ENCODE measurements at regions not wholly inside any gene's neighbourhood (a gene's known extent, or its start where the extent isn't known, plus 50 kb on each side); places are given as distances from the start of the nearest gene placed in this dataset.
"Not testable (repeated sequence)": the region's sequence is repeated elsewhere in the genome, so short reads cannot be mapped to it uniquely, and the experiment has no call there.

GRCh38 chr3:24684506-24685023, 189.9 kb upstream of the THRB start:
- DNase-seq = no peak

GRCh38 chr3:24686808-24687207, 192.2 kb upstream of the THRB start:
- DNase-seq = no peak

- no peak for DNase-seq
Observed at GRCh38 chr3:24687671-24688070, 193.0 kb upstream of the THRB start.

- DNase-seq = no peak
Observed at GRCh38 chr3:24688446-24689148, 193.9 kb upstream of the THRB start.

- DNase-seq = no peak
Observed at GRCh38 chr3:24689353-24689752, 194.7 kb upstream of the THRB start.

DNA sequence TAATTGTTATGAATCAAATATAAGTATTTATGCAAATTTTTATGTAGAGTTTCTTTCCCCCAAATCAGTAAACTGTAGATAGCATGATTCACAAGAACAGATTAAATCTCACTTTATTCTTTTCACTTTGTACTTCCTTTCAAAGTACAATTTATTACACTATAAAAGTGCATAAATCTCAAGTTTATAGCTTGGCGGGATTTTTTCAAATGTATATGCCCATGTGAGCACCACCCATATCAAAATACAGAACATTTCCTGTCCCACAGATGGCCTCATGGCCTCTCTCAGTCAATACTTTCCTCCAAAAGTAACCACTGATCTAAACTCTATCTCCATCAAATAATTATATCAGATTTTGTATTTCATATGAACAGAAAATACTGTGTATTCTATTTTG, 196.1 kb upstream of the THRB start:
- no peak for DNase-seq

GRCh38 chr3:24699078-24699477, 204.4 kb upstream of the THRB start:
- DNase-seq = not testable (repeated sequence)

GRCh38 chr3:24704496-24704895, 209.8 kb upstream of the THRB start:
- DNase-seq = no peak

DNA sequence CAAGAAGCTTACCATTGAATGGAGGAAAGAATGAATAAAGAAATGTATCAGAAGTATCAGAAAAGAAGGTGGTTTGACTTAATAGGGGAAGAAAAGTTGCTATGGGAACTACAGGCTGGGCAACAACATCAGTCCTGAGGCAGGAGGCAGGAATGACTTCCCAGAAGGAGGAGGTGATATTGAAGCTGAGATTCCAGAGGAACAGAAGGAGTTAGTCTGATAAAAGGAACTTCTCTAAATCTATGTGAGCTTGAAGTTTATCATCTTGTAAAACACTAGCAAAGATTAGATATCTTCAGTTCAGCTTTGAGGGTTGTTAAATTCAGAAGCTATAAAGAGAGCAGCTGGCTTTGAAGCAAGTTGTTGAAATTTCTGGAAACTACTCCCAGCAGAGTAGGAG, 213.3 kb upstream of the THRB start:
- DNase-seq = no peak

- DNase-seq = no peak
Observed at GRCh38 chr3:24709956-24710355, 215.3 kb upstream of the THRB start.

DNA sequence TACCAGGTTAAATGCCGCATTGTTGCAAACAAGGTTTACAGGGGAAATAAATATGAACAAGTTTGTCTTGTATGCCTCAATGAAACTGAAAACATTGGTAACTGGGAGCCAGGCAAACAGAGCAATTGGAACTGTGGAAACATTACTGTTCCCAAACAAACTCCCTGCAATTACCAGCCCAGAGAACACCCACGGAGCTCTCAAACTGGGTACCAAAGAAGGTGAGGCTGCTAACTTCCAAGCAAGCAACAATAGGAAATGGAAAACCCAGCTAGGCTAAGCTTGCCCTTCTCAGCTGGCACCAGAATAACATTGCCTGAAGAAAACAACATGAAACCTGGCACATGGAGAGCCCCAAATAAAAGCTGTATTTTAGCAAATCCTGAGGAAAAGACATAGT, 218.9 kb upstream of the THRB start:
- DNase-seq = no peak

DNA sequence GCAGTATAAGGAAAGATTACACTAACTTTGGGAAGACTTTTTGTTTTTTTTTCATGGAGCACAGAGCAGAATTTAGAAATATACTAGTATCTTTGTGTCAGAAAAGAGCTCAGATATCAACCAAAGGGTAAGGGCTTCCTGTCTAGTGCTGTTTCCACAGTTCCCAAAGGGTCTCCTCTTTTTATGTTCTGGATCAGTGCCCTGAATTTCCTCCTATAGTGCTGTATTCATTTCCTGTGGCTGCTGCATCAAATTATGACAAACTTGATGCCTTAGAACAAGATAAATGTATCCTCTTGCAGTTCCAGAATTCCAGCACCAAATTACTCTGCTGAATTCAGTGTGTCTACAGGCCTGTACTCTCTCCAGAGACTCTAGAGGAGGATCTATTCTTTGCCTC, 219.8 kb upstream of the THRB start:
- DNase-seq = no peak

DNA sequence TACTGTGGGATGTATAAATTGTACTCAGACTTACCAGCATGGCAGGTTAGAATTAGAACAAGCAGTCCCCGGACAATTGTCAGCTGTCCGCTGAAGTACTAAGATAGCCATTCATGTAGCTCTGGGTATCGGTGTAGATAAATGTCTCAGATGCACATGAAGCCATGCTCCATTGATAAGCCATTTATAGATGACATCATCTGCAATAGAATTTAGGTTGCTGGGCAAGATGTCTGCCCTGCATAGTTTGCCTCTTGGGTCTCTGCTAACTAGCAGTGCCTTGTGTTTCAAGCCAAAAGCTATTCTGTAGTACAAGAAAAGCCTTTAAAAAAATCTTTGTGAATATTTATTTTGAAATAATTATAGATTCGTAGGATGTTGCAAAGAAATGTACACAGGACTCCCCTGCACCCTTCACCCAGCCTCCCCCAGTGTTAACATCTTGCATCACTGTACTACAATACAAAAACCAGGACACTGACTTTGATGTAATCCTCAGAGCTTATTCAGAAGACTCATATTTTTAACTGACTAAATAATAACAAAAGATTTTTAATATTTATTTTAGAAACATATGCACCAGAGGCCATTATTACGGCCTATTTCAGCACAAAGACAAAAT, 220.6 kb upstream of the THRB start:
- DNase-seq = no peak

DNA sequence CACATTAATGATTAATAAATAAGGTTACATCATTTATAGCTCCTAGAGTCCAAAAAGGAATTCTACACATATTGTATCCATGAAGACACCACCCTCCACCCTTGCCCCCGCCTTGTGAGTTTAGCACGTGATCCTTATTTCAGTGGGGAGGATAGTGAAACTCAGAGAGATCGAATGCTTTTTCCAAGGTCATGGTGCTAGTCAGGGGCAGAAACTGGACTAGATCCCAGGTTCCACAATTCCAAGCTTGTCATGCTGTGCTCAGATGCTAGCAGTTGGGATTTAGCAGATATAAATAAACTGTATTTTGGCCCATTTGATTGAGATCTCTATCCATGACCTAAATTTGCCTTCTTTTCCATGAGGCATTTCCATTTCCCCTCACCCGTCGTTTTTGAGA, 227.4 kb upstream of the THRB start:
- DNase-seq = no peak

DNA sequence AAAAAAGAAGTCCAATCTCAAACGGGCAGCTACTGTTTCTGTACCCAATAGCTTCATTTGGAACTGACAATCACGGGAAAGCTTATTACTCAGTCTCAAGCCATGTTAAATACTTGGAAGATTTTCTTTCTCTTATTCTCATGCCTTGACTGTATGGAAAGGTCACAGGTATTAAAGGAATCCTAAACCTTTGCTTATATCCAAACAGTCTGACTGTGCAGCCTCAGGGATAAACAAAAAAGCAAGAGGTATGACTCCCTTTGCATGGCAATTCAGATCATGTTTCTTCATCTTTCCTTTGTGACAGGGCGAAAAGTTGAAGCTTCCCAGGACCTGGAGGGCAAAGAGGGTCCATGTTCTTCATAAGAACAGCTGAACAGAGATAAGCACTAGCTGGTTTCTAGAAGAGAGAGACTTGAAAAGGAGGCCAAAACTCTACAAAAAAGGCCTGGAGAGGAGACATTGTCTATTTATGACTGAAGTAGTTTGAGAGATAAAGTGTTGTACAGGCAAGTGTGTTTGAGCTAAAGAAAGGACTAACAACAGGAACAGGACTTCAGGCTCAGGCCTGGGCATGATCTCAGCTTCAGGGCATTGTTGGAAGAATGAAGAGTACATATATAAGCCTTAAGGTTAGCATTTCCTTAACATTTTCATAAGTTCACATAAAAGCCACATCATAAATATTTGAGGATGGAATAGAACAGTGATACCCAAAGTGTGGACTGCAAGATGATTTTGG, 231.0 kb upstream of the THRB start:
- no peak for DNase-seq

- DNase-seq = no peak
Observed at GRCh38 chr3:24726423-24726822, 231.8 kb upstream of the THRB start.

DNA sequence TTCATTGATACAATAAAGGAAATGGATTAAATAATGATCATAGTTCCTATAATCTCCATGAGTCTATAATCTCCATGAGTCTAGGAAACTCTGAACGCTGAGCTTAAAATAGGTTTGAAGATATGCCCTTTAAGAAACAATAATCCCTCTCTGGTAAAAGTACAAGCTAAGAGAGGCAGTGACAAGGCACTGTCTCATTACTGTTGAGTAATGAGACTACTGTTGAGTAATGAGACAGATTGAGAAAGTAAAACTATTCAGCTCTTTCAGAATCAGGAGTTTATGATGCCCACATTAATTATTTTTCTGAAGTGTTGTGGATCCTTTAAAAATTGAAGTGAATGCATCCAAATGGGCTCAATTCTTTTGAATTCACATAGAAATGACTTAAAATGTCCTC, 235.5 kb upstream of the THRB start:
- DNase-seq = no peak

GRCh38 chr3:24734019-24734418, 239.4 kb upstream of the THRB start:
- DNase-seq = no peak

GRCh38 chr3:24736701-24737100, 242.1 kb upstream of the THRB start:
- DNase-seq = no peak

DNA sequence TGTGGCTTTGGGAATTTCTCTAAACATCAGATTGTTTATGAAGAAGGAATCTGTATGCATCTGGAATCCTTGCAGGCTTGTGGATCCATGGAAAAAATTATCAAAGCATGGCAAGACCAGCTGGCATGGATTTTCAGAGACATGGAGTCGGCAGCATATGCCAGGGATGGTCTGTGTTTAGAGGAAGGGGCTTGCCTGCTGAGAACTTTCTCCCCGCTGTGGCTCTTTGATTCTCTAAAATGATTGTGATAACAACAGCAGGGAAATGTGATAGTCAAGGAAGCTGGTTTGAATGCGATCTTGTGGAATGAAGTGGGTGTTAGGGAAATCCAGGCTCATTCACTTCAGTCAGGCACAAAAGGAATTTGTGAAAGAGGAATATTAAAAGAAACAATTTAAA, 245.7 kb upstream of the THRB start:
- DNase-seq = no peak

DNA sequence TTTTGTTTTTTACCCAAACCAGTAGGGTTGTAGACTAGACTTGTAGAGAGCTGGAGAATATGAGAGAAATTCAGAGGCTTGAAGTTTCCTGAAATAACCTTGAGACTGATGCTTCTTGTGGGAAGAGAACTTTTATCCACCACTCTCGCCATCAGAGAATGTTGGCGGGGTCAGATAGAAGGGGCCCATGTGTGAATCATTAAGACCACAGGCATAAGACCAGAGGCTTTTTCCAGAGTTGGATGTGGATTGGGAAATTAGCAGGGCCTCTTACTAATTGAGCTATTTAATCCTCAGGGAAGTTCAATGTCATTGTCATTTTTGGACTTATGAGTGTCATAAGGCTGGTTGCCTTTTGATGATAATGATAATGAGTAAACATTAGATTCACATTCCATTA, 246.9 kb upstream of the THRB start:
- no peak for DNase-seq

DNA sequence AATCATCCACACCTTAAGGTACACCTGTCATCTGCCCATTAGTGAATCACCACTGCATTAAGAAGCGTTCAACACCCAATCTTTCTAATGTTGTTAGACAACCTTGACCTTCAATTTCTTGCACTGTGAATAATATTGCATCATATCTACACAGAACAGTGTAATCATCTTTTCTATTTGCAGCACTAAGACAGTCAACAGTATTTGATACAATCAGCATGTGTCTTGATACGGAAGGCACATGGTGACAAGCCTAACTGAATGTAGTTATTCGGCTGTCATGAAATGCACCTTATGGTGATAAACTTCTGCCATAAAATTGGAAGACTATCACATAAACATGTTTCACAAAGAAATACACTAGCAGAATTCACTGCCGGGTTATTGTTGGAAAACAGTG, 253.9 kb upstream of the THRB start:
- no peak for DNase-seq

DNA sequence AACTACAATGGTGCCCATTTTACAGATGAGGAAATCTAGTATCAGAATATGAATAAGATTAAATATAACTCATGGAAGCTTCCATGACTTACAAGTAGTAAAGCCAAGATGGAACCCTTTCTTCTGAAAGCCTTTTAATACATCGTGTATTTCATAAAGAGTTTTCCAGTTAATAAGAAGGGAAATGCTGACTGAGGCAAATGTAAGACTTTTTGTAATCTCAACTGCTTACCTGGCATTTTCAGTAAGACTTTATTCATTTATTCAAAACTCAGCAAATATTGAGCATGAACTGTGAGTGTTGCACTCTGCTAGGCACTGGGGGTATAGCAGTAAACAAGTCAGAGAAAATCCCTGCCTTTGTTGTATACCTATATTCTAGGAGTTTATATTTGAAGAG, 256.4 kb upstream of the THRB start:
- DNase-seq = no peak
